ENCODE measurements at regions not wholly inside any gene's neighbourhood (a gene's known extent, or its start where the extent isn't known, plus 50 kb on each side); places are given as distances from the start of the nearest gene placed in this dataset.
"Not testable (repeated sequence)": the region's sequence is repeated elsewhere in the genome, so short reads cannot be mapped to it uniquely, and the experiment has no call there.

DNA sequence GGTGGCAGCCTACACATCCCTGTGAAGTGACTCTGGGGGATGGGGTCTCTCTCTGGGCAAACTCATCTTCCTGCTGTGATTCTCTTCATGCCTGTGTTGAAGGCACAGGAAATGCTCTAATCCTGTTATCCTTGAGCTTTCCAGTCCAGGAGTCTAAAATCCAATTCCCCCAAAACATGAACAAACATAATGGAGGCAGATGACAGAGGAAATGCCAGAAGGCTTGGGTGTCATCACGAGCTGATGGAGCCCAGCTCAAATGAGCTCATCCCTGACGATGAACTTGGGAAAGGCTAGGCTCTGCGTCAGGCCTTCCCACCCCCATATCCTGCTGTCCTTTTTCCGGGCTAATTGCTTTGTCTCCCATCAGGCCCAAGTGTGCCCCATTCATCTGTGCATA, 165.9 kb upstream of the PODXL start:
- DNase-seq = no peak

DNA sequence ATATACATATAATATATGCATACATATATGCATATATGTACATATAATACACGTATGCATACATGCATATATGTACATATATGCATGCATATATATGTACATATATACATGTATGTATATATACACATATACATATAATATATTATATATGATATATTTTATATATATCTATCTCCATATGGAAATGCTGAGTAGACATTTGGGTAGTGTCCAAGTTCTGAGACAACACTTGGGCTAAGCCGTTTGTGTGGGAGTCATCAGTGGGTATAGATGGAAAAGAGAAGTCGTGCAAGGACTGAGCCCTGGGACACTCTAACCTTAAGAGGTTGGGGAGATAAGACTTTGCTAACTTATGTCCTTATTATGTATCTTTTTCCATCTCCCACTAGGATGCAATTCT, 165.2 kb upstream of the PODXL start:
- DNase-seq = no peak

DNA sequence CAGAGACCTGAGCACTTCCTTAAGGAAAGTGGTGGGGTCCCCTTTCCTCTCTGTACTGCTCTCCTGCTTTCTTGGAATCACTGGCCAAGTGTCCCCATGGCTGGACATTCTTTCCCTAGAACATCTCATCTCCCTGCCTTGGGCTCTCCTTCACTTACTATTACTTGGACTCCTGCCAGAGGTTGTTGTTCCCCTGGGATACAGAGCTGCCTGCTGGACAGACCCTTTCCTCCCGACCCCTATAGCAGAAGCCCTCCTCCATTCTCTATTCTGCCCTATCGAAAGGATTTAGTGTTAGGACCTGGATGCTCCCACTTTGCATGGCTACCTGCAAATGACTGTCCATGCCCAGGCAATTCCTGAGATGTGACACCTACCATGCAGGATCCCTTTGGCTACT, 164.3 kb upstream of the PODXL start:
- DNase-seq = no peak

DNA sequence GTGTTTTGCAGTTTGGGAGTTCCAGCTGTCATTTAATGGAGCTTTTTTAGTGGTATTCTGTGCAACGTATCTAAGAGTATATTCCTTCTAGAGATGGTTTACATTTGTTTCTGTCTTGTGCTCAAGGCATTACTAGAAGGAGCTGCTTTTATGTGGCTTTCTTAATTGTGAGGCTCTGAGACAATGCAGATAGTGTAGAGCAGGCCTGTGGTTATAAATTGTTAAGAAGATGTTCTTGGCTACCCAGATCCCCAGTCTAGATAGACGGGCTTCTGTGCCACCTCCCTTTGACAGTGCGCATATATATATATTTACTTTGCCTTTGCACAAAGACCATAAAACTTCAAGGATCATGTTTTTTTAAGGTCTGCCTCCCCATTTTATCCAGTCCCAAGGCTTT, 160.8 kb upstream of the PODXL start:
- DNase-seq = no peak

DNA sequence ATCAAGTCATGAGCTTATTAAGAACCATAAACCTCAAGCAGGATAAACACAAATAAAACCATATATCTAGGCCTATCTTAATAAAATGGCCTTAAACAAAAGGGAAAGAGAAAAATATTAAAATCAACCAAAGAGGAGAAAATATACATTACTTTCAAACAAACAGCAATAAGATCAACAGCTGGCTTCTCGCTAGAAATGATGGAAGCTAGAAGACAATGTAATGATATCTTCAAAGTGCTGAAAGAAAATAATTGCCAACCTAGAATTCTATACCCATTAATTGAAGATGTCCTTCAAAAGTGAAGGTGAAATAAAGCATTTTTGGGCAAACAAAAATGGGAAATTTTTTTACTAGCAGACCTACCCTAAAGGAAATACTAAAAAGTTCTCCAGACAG, 142.9 kb upstream of the PODXL start:
- no peak for DNase-seq

DNA sequence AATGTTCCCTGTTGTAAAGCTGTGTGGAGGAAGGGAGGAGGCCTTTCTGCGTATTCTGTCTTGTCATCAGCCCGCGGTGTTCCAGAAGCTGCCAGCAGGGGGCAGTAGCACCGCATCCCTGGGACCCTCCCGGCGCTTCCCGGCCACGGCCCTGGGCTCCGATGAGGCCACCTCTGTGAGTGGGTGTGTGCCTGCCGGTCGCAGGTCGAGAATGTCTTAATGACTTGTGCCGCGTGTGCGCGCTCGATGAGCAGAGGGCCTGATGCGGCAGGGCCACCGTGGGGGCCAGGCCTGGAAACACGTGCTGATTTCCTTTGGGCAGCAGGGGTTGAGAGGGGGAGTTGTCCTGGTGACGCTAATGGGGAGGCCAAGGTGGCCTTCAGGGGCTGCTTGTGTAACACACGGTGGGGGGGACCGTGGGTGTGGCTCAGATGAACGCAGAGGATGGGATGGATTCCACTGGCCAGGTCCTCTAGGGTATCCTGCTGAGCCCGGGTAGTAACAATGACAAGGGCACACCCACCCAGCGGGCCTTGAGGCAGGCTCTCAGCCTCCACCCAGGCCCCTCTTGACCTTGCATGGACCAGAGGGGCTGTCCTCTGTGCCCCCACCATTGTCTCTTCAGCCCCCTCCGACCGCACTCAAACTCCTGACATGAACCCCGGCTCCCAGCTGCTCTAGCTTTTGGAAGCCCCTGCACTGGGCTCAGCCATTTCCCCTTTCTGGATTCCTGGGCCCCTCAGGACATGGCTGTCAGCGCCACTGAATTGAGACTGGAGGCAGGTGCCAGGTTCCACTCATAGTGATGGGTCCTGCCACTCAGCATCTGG, 135.9 kb upstream of the PODXL start:
- DNase-seq = peak; percentile 31 to 59

DNA sequence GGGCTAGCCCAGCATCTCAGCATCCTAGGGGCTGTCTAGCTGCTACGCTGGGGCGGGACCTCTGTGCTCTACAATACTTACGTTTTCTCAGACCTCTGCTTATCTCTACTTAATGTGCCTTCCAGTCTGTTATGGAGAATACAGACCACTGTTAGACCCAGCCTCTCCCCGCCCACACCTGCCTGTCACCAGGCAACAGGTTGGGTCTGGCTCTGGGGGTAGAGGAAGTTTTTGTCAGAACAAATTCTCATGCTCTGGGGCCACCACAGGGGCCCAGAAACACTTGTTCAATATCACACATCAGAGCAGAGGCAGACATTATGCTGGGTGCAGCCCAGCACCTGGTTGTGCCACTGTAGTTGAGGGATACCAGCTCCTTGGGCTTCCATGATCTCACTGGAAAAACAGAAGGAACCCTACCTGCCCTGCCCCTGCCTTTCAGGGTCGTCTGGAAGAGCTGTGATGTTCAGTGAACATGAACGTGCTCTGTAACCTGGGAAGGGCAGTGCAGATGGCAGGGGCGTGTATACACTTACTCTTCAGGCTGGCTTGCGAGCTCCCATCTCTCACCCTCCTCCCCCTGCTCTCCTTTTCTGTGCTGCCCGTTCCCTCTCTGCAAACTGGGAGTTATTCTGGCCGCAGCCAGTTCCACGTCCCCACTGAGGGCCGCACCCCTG, 135.2 kb upstream of the PODXL start:
- no peak for DNase-seq

DNA sequence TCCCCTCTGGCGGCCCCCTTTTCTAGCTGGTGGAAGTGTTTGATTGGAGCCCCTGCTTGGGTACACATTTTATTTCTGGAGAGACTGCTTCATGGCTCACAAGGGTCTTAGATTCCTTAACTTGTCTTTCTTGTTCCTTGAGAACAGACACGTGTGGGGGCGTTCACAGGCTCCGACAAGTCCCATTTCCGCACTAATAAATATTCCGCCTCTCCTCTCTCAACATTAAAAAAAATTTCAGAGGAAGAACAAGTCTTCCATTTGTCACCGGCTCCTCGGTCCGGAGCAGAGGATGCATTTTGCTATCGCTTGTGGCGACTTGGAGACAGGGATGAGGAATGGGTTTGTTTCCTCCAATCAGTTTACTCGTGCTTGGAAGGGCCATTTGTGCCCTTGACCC, 134.0 kb upstream of the PODXL start:
- no peak for DNase-seq

DNA sequence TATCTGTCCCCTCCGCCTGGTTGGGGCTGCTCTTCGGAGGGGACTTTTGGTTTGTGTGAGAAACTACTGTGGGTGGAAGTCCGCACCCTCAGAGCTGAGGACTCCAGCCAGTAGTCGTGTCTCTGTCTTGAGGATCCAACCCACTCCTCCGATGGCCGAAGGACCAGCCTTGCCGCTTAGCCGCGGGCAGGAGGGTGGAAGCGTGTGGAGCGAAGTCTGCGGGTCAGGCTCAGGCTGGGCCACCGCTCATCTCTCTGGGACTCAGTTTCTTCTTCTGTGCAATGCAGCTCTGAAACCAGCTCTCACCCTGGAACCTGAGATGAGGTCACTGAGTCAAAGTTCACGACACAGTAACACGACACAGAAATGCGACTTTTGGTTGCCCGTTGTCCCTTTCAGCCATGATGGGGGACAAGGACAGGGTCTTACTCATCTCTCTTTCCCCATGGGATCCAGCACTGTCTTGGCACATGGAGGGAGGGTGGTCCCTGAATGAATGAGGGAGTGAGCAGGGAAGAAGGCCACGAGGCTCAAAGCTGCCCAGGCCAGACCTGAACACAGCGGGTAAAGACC, 133.3 kb upstream of the PODXL start:
- DNase-seq = no peak

DNA sequence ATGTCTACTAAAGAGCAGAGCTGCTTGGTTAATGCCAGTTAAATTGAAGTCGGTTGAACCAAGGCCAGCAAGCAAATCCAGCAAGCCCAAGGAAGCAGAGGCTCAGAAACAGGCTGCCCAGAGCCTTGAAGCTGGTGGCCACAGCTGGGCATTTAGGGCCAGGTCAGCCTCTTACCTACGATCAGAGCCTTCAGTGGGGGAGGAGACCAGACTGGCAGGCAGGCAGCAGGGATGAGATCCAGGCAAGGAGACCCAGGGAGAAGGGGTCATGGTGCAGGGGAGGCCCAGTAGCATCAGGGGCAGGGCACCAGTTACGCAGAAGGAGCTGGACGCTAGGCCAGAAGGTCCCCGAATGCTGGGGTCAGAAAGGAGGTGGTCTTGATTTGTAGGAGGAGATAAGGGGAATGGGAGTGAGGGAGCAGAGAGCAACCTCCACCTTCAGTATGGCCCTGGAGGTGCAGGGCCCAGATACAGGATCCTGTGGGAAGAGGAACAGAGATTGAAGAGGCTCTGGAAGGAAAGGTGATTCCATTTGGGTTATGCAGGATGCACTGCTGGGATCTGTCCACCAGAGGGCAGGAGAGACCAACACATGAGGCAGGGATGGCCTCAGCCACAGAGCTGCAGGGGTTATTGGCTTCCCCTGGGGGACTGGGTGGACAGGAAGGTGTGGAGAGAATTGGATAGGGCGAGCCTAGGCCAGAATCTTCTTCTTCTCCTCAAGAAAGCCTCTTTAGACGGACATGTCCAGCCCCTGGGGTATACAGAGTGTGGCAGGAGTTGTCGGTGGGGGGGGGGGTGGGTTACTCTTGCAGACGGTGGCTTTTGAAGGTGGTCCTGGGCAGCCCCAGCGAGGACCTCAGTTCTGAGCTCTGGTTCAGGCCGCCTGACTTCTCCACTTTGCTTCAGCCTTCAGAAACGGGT, 132.6 kb upstream of the PODXL start:
- DNase-seq = peak; percentile 45 to 55

DNA sequence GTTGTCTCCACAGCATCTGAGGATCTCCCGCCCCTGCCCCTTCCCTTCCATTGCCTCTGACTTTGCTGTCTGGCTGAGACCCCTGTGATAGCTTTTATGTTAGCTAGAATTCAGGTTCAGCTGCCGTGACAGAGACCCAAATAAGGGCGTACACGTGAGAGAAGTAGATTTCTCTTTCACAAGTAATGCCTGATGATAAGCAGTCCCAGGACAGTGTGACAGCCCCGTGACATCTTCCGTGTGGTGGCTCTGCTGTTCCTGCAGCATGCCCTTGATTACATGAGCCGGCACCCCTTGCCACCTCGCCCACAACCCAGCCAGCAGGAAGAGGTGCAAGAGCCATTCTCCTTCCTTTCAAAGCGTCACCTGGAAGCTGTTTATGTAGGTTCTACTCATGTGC, 130.9 kb upstream of the PODXL start:
- DNase-seq = no peak

DNA sequence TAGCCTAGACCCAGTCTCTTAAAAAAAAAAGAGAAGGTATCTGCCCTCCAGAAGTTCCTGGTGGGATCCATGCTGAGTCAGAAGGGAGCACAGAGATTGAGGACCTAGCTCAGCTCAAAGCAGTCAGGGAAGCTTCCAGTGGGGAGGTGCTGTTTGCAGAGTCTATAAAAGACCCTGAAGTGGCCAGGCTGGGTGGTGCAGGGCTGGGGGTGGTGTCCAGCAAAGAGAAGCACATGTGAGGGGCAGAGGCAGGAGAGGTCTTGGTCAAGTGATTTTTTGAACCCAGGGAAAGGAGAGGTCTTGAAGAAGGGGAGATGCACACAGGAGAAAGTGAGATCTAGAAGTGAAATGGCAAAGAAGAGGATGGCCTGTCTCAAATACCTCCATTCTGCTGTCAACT, 130.4 kb upstream of the PODXL start:
- no peak for DNase-seq

DNA sequence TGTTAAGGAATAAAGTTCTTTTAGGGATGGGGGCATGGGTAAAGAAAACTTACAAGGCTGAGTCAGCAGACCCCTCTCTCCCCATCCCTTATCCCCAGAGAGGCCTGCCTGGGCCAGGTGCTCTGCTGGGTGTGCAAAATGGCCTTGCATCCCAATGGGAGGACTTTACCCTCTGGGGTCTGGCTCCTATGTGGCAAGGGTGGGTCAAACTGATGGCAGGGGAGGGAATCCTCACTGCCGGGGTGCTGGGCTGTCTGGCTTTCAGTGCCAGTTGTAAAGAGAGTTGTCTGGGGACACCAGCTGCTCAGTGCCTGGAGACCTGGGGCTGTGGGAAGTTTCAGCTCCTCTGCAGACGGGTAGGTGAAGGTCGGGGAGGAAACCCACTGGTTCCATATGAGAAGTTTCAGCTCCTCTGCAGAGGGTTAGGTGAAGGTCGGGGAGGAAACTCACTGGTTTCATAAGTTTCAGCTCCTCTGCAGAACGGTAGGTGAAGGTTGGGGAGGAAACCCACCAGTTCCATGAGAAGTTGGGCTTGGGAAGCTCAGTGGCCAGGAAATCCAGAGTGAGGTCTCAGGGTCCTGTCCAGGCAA, 127.2 kb upstream of the PODXL start:
- no peak for DNase-seq

DNA sequence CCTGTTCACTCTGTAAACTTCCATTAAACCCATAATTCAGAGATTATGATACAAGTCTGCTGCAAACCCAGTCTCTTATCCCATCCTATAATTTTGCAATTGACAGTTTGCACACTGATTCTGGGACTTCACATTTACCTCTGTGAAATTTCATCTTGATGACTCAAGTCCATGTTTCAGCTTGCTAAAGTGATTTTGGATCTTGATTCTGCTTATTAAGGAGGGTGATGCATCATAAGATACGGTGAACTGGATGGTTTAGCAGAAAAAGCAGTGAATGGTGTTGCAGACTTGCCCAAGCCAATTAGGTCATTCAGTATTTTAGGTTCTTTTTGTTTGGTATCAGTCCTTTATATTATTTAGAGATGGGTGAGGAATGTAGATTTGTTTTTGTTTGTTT, 125.5 kb upstream of the PODXL start:
- DNase-seq = no peak

DNA sequence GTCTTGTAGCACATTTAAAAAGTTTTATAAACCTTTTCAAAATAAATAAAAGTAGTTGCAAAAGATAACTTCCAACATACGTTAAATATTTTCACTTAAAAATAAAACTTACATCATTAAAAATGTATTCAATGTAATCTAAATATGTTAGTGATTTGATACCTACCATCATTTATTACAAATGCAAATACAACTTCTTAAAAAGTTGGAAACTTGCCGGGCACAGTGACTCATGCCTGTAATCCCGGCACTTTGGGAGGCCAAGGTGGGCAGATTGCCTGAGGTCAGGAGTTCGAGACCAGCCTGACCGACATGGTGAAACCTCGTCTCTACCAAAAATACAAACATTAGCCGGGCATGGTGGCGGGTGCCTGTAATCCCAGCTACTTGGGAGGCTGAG, 122.6 kb upstream of the PODXL start:
- not testable (repeated sequence) for DNase-seq

DNA sequence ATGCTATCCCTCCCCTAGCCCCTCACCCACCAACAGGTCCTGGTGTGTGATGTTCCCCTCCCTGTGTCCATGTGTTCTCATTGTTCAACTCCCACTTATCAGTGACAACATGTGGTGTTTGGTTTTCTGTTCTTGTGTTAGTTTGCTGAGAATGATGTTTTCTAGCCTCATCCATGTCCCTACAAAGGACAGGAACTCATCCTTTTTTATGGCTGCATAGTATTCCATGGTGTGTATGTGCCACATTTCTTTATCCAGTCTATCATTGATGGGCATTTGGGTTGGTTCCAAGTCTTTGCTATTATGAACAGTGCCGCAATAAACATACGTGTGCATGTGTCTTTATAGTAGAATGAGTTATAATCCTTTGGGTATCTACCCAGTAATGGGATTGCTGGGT, 120.4 kb upstream of the PODXL start:
- DNase-seq = not testable (repeated sequence)

DNA sequence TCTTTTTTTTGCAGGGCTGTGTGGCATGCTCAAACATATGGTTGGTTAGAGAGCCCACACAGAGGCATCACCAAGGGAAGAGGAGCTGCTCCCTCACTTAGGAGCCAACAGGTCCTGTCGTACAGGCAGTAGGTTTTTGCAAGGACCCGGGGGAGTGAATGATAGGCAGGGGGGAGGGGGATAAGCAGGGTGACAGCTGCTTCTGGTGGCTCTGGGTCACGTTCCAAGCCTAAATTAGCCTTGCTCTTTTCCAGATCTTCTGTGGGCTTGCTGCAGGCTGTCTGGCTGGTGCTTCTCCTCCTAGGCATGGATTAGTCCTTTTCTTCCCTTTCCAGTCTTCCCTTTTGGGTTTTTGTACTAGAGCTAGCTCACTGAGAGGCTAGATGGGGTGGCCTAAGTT, 117.7 kb upstream of the PODXL start:
- DNase-seq = no peak

DNA sequence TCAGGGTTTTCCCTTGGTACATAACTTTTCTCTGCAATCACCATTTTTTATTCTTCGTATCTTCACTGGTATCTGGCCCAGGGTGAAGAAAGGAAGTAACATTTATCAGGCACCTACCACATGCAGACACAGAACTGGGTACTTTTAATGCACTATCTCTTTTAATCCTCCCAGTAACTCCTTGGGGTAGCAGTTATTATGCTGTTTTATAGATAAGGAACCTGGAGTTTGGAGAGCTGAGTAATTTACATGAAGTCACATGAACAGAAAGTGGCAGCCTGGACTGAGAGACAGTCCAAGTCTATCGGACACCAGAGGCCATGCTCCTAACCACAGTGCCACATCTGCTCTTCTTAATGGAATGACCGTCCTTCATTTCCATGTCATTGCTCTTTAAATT, 117.1 kb upstream of the PODXL start:
- DNase-seq = no peak

DNA sequence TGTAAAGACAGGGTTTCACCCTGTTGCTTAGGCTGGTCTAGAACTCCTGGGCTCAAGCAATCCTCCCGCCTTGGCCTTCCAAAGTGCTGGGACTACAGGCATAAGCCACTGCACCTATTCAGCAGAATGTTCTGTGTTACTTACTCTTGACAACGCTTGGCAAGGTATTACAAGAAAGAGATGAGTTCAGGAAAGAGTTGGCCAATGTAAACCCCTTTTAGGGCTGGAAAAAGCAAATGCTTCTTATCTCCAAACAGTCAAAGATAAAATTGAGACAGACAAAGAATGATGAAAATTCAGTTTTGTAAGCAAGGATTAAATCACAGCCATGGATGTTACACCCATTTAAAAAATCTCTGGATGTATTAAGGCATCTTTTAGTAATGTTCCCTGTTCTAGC, 114.0 kb upstream of the PODXL start:
- DNase-seq = no peak

DNA sequence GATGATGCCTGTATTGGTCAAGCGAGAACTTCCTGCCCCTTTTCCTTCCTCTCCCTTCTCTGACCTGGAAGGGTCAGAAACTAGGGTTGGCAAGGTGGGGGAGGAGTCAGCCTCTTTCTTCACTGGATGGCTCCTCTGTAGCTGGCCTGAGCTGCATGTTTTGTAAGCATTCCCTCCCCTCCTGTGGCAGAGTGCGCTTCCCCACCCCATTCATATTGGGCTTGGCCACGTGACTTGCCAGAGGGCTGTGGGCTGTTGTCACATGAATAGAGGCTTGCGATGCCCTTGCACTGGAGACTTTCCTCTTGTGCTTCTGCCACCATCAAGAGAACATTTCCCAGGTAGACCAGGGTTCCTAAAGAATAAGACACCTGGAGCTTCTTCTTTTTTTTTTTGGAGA, 111.3 kb upstream of the PODXL start:
- no peak for DNase-seq

DNA sequence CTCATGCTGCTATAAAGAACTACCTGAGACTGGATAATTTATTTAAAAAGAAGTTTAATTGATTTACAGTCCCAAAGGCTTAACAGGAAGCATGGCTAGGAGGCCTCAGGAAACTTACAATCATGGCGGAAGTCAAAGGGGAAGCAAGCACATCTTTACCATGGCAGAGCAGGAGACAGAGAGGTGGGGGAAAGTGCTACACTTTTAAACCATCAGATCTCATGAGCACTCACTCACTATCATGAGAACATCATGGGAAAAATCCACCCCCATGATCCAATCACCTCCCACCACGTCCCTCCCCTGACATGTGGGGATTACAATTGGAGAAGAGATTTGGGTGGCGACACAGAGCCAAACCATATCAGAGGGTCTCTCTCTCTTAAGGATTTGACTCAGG, 108.6 kb upstream of the PODXL start:
- no peak for DNase-seq

DNA sequence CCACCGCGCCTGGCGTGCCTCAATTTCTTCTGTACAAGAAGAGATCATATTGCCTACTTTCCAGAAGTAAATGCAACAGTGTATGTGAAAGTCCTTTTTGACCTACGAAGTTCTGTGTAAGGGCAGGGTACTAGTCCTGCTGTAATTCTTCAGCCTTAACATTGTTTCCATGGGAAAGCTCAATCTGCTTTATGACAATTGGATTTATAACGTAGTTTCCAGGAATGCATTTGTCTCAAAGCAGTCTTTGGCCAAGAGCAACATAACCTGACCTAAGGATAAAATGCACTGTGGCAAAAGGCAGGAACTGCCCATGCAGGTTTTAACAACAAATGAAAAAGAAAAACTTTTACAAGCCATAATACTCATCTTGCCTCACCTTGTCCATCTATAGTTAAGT, 108.1 kb upstream of the PODXL start:
- DNase-seq = no peak
